ENCODE measurements at regions not wholly inside any gene's neighbourhood (a gene's known extent, or its start where the extent isn't known, plus 50 kb on each side); places are given as distances from the start of the nearest gene placed in this dataset.
"Not testable (repeated sequence)": the region's sequence is repeated elsewhere in the genome, so short reads cannot be mapped to it uniquely, and the experiment has no call there.

DNA sequence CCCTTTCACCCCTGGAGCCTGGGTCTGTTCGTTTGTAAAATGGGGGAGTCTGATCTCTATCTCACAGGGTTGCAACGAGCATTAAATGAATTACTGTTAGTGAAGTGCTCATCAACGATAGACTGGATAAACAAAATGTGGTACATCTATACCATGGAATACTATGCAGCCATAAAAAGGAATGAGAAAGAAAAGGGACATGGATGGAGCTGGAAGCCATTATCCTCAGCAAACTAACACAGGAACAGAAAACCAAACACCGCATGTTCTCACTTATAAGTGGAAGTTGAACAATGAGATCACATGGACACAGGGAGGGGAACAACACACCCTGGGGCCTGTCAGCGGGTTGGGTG is 348.0 kb upstream of the ID2 start:
- DNase-seq (ENCODE audit: low read depth in 1 of 2, low spot score in 1 of 2); CTCF ChIA-PET; FAIRE-seq; H3K9me3 ChIP-seq; H3K4me3 ChIP-seq; H3K27ac ChIP-seq; ATAC-seq; POLR2A ChIA-PET; H3K4me1 ChIP-seq; H3K4me2 ChIP-seq: not testable (repeated sequence)
- 42% methylated on average over 5 of the region's 5 CpGs for WGBS (ENCODE audit: missing lambda C conversion rate)

- Histone ChIP-seq H3K4me1 (no peaks in the 10 kb centered on the region), H3K9me3 (no peaks in the 10 kb centered on the region), H3K4me3 (no peak overlapping the region), H3K27ac (no peak overlapping the region), H3K4me2 (no peak overlapping the region)
- 82% methylated on average over 11 of the region's 12 CpGs for WGBS (ENCODE audit: missing lambda C conversion rate)
- ChIA-PET POLR2A (no interaction called here), CTCF (interaction anchor here (0.9 to 1.2 kb wide), 3 partner anchors 11 to 198 kb away, joined by 3 to 4 read pairs (median 3); no protein-coding TSS in a partner anchor)
- FAIRE-seq, result no peak
- no peak for ATAC-seq
- TF ChIP-seq ZC3H11A (IDR thresholded peaks at IDR 0.05) (no peak), ZFP36 (IDR thresholded peaks at IDR 0.05; ENCODE audit: borderline replicate concordance, partially characterized antibody) (no peak), CHD2 (IDR thresholded peaks at IDR 0.05; ENCODE audit: low read length, partially characterized antibody) (no peak), KDM1A (IDR thresholded peaks at IDR 0.05; ENCODE audit: low read depth) (no peak), POLR2A (IDR thresholded peaks at IDR 0.05; ENCODE audit: low read length) (no peak), POLR2AphosphoS2 (conservative IDR thresholded peaks at IDR 0.05; ENCODE audit: low read length) (no peak), NR3C1 (IDR thresholded peaks at IDR 0.05) (no peak), RARB (CRISPR knock-in tag; IDR thresholded peaks at IDR 0.05) (no peak), RAD21 (conservative IDR thresholded peaks at IDR 0.05 in 1 of 2, IDR thresholded peaks at IDR 0.05 in 1 of 2) (no peak), ZSCAN20 (CRISPR knock-in tag; IDR thresholded peaks at IDR 0.05) (no peak)
- TF ChIP-seq, protein P1, sequence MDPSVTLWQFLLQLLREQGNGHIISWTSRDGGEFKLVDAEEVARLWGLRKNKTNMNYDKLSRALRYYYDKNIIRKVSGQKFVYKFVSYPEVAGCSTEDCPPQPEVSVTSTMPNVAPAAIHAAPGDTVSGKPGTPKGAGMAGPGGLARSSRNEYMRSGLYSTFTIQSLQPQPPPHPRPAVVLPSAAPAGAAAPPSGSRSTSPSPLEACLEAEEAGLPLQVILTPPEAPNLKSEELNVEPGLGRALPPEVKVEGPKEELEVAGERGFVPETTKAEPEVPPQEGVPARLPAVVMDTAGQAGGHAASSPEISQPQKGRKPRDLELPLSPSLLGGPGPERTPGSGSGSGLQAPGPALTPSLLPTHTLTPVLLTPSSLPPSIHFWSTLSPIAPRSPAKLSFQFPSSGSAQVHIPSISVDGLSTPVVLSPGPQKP (IDR thresholded peaks at IDR 0.05; ENCODE audit: low read depth, low read length), result no peak
- DNase-seq (ENCODE audit: low read depth in 1 of 2, low spot score in 1 of 2), result no peak
Observed at GRCh38 chr2:8334866-8335325, 347.0 kb upstream of the ID2 start.

- ChIA-PET POLR2A (no interaction called here), CTCF (interaction anchor here (0.7 to 1.2 kb wide), 2 partner anchors 10 kb away, joined by 3 read pairs; no protein-coding TSS in a partner anchor)
- 81% methylated on average over 8 of the region's 8 CpGs for WGBS (ENCODE audit: missing lambda C conversion rate)
- Histone ChIP-seq H3K27ac (no peak overlapping the region), H3K9me3 (0 out of 3 replicates have a peak, but pooled peaks cover 2% of the 10 kb centered on the region), H3K4me2 (no peak overlapping the region), H3K4me3 (no peak overlapping the region), H3K4me1 (no peaks in the 10 kb centered on the region)
- no peak for ATAC-seq
- no peak for TF ChIP-seq CBX8 (IDR thresholded peaks at IDR 0.05)
- TF ChIP-seq MAFK (IDR thresholded peaks at IDR 0.05; ENCODE audit: partially characterized antibody), result no peak
- TF ChIP-seq PHF8 (IDR thresholded peaks at IDR 0.05; ENCODE audit: borderline replicate concordance, low read depth), result no peak
- TF ChIP-seq HOXA7 (CRISPR knock-in tag; IDR thresholded peaks at IDR 0.05), result no peak
- TF ChIP-seq ZNF302 (CRISPR knock-in tag; IDR thresholded peaks at IDR 0.05), result no peak
- no peak for TF ChIP-seq CBX2 (IDR thresholded peaks at IDR 0.05; ENCODE audit: borderline replicate concordance, low read depth)
- TF ChIP-seq, protein P2, sequence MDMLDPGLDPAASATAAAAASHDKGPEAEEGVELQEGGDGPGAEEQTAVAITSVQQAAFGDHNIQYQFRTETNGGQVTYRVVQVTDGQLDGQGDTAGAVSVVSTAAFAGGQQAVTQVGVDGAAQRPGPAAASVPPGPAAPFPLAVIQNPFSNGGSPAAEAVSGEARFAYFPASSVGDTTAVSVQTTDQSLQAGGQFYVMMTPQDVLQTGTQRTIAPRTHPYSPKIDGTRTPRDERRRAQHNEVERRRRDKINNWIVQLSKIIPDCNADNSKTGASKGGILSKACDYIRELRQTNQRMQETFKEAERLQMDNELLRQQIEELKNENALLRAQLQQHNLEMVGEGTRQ (IDR thresholded peaks at IDR 0.05), result no peak
- TF ChIP-seq FOXS1 (CRISPR knock-in tag; IDR thresholded peaks at IDR 0.05), result no peak
- no peak for TF ChIP-seq CTCF (IDR thresholded peaks at IDR 0.05)
- no peak for TF ChIP-seq EHF (CRISPR knock-in tag; IDR thresholded peaks at IDR 0.05)
- TF ChIP-seq RCOR1 (IDR thresholded peaks at IDR 0.05; ENCODE audit: low read depth, low read length), result no peak
- TF ChIP-seq ZSCAN20 (CRISPR knock-in tag; IDR thresholded peaks at IDR 0.05), result no peak
- no peak for TF ChIP-seq RAD21 (conservative IDR thresholded peaks at IDR 0.05 in 1 of 2, IDR thresholded peaks at IDR 0.05 in 1 of 2)
- TF ChIP-seq BHLHE40 (IDR thresholded peaks at IDR 0.05; ENCODE audit: low read depth, low read length), result no peak
- TF ChIP-seq HOXB13 (CRISPR knock-in tag; IDR thresholded peaks at IDR 0.05; ENCODE audit: low read depth), result no peak
- TF ChIP-seq HEYL (CRISPR knock-in tag; IDR thresholded peaks at IDR 0.05), result no peak
- no peak for TF ChIP-seq HES2 (IDR thresholded peaks at IDR 0.05)
- no peak for TF ChIP-seq JUN (IDR thresholded peaks at IDR 0.05)
- no peak for DNase-seq (ENCODE audit: low read depth in 1 of 2, low spot score in 1 of 2)
- FAIRE-seq, result no peak
Observed at GRCh38 chr2:8335801-8336200, 346.1 kb upstream of the ID2 start.
